ENCODE measurements at regions not wholly inside any gene's neighbourhood (a gene's known extent, or its start where the extent isn't known, plus 50 kb on each side); places are given as distances from the start of the nearest gene placed in this dataset.

GRCh38 chr12:46549527-46550265 lies 177.1 kb upstream of the SLC38A2 start:
- Histone ChIP-seq H3K9ac (ENCODE audit: insufficient read depth, low read length) (peak overlapping the region; percentile 21), H2AFZ (ENCODE audit: low read length) (no peak overlapping the region), H3K36me3 (ENCODE audit: control insufficient read depth, insufficient read depth, low read length) (no peaks in the 10 kb centered on the region), H3K4me1 (ENCODE audit: control insufficient read depth, extremely low read depth, insufficient read depth, low read length) (peaks cover 31% of the 10 kb centered on the region), H3K4me2 (ENCODE audit: extremely low read depth, insufficient read depth, low read length) (peak overlapping the region; percentile 41), H3K79me2 (ENCODE audit: control insufficient read depth, insufficient read depth, low read length) (no peaks in the 10 kb centered on the region), H3K4me3 (replicated peaks in 1 of 4; ENCODE audit: control extremely low read depth in 1 of 4, insufficient read depth in 1 of 4, low read depth in 3 of 4, low read length in 4 of 4) (no peak overlapping the region), H4K20me1 (ENCODE audit: control insufficient read depth, extremely low read depth, insufficient read depth, low read length) (no peaks in the 10 kb centered on the region), H3K9me3 (ENCODE audit: control insufficient read depth, insufficient read depth, low read depth, low read length) (no peaks in the 10 kb centered on the region), H3K27me3 (ENCODE audit: control insufficient read depth, insufficient read depth, low read length) (no peaks in the 10 kb centered on the region), H3K27ac (ENCODE audit: insufficient read depth, low read length) (peak overlapping the region; percentile 90)
- TF ChIP-seq EZH2 (IDR thresholded peaks at IDR 0.05; ENCODE audit: low read length, missing control alignments) (no peak), CTCF (conservative IDR thresholded peaks at IDR 0.05 in 1 of 2, IDR thresholded peaks at IDR 0.05 in 1 of 2; ENCODE audit: low read depth in 1 of 2, low read length in 2 of 2) (no peak)
- peak; percentile 84 to 96 for DNase-seq (ENCODE audit: low read depth in 2 of 2)

GRCh38 chr12:46548605-46549071 lies 176.1 kb upstream of the SLC38A2 start:
- no peak for TF ChIP-seq EZH2 (IDR thresholded peaks at IDR 0.05; ENCODE audit: low read length, missing control alignments)
- no peak for TF ChIP-seq CTCF (conservative IDR thresholded peaks at IDR 0.05 in 1 of 2, IDR thresholded peaks at IDR 0.05 in 1 of 2; ENCODE audit: low read depth in 1 of 2, low read length in 2 of 2)
- peaks cover 26% of the 10 kb centered on the region for H3K4me1 ChIP-seq (ENCODE audit: control insufficient read depth, extremely low read depth, insufficient read depth, low read length)
- H3K36me3 ChIP-seq (ENCODE audit: control insufficient read depth, insufficient read depth, low read length) = no peaks in the 10 kb centered on the region
- no peaks in the 10 kb centered on the region for H3K9me3 ChIP-seq (ENCODE audit: control insufficient read depth, insufficient read depth, low read depth, low read length)
- H3K4me3 ChIP-seq (replicated peaks in 1 of 4; ENCODE audit: control extremely low read depth in 1 of 4, insufficient read depth in 1 of 4, low read depth in 3 of 4, low read length in 4 of 4) = no peak overlapping the region
- DNase-seq (ENCODE audit: low read depth in 2 of 2) = peak; percentile 65 to 71
- no peak overlapping the region for H3K9ac ChIP-seq (ENCODE audit: insufficient read depth, low read length)
- H3K27me3 ChIP-seq (ENCODE audit: control insufficient read depth, insufficient read depth, low read length) = no peaks in the 10 kb centered on the region
- H3K79me2 ChIP-seq (ENCODE audit: control insufficient read depth, insufficient read depth, low read length) = no peaks in the 10 kb centered on the region
- peak overlapping the region; percentile 90 for H3K27ac ChIP-seq (ENCODE audit: insufficient read depth, low read length)
- no peak overlapping the region for H2AFZ ChIP-seq (ENCODE audit: low read length)
- H3K4me2 ChIP-seq (ENCODE audit: extremely low read depth, insufficient read depth, low read length) = no peak overlapping the region
- H4K20me1 ChIP-seq (ENCODE audit: control insufficient read depth, extremely low read depth, insufficient read depth, low read length) = no peaks in the 10 kb centered on the region

GRCh38 chr12:46547421-46548354 lies 175.1 kb upstream of the SLC38A2 start:
- Histone ChIP-seq H3K27me3 (ENCODE audit: control insufficient read depth, insufficient read depth, low read length) (no peaks in the 10 kb centered on the region), H3K9ac (ENCODE audit: insufficient read depth, low read length) (no peak overlapping the region), H3K27ac (ENCODE audit: insufficient read depth, low read length) (peak overlapping the region; percentile 90), H2AFZ (ENCODE audit: low read length) (no peak overlapping the region), H3K36me3 (ENCODE audit: control insufficient read depth, insufficient read depth, low read length) (no peaks in the 10 kb centered on the region), H3K4me3 (replicated peaks in 1 of 4; ENCODE audit: control extremely low read depth in 1 of 4, insufficient read depth in 1 of 4, low read depth in 3 of 4, low read length in 4 of 4) (no peak overlapping the region), H3K4me1 (ENCODE audit: control insufficient read depth, extremely low read depth, insufficient read depth, low read length) (peaks cover 19% of the 10 kb centered on the region), H3K4me2 (ENCODE audit: extremely low read depth, insufficient read depth, low read length) (no peak overlapping the region), H3K79me2 (ENCODE audit: control insufficient read depth, insufficient read depth, low read length) (no peaks in the 10 kb centered on the region), H3K9me3 (ENCODE audit: control insufficient read depth, insufficient read depth, low read depth, low read length) (no peaks in the 10 kb centered on the region), H4K20me1 (ENCODE audit: control insufficient read depth, extremely low read depth, insufficient read depth, low read length) (no peaks in the 10 kb centered on the region)
- no peak for TF ChIP-seq CTCF (conservative IDR thresholded peaks at IDR 0.05 in 1 of 2, IDR thresholded peaks at IDR 0.05 in 1 of 2; ENCODE audit: low read depth in 1 of 2, low read length in 2 of 2)
- TF ChIP-seq EZH2 (IDR thresholded peaks at IDR 0.05; ENCODE audit: low read length, missing control alignments) = no peak
- peak in 1 of 2 donors; percentile 15 for DNase-seq (ENCODE audit: low read depth in 2 of 2)
